VCaP (cell line): ENCODE measurements at regions not wholly inside any gene's neighbourhood (a gene's known extent, or its start where the extent isn't known, plus 50 kb on each side); places are given as distances from the start of the nearest gene placed in this dataset.

Experiments used
- H3K27ac ChIP-seq: fragments of 450-650 bp; 2 replicates; pipeline ENCODE4 v1.5.1; 2017
- TF ChIP-seq, protein P1 (sequence below): fragments of 450-650 bp; conservative IDR thresholded peaks from 2 replicates; pipeline ENCODE4 v1.5.1; 2017; ENCODE audit warnings: mild to moderate bottlenecking, moderate library complexity

DNA sequence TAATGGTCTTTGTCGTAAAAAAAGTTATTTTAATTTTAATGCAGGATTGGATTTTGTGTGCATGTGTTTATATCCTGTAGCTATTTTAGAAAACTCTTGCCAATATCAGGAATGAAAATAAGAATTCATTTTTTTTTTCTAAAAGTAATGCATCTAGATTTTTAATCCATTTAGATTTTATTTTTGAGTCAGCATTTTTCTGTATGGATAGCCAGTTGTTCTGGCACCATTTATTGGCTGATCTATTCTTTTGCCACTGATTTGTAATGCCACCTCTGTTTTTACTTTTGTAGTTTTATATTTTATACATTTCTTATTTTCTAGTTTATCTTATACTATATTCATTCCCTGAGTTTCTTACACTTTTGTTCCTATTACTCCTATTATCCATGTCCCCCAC lies 343.0 kb downstream of the FOXG1 start:
- H3K27ac ChIP-seq = no peak overlapping the region
- TF ChIP-seq, protein P1, sequence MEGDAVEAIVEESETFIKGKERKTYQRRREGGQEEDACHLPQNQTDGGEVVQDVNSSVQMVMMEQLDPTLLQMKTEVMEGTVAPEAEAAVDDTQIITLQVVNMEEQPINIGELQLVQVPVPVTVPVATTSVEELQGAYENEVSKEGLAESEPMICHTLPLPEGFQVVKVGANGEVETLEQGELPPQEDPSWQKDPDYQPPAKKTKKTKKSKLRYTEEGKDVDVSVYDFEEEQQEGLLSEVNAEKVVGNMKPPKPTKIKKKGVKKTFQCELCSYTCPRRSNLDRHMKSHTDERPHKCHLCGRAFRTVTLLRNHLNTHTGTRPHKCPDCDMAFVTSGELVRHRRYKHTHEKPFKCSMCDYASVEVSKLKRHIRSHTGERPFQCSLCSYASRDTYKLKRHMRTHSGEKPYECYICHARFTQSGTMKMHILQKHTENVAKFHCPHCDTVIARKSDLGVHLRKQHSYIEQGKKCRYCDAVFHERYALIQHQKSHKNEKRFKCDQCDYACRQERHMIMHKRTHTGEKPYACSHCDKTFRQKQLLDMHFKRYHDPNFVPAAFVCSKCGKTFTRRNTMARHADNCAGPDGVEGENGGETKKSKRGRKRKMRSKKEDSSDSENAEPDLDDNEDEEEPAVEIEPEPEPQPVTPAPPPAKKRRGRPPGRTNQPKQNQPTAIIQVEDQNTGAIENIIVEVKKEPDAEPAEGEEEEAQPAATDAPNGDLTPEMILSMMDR = no peak

DNA sequence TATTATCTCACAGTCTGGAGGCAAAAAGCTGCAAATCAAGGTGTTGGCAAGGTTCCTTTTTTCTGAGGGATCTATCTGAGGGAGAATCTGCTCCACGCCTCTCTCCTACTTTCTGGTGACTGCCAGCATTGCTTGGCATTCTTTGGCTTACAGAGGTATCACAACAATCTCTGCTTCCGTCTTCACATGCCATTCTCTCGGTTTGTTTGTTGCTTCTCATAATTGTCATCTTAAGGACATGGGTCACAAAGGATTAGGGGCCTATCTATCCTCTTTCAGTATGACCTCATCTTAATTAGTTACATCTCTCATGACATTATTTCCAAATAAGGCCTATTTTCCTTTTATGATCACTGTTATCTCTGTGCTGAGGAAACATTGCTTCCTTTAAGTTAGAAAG lies 345.0 kb downstream of the FOXG1 start:
- H3K27ac ChIP-seq = peak overlapping the region; percentile 59
- TF ChIP-seq, protein P1 = no peak

GRCh38 chr14:29123017-29123416 lies 356.4 kb downstream of the FOXG1 start:
- peak overlapping the region; percentile 31 for H3K27ac ChIP-seq
- TF ChIP-seq, protein P1 = no peak

- TF ChIP-seq, protein P1 = no peak
- H3K27ac ChIP-seq = no peak overlapping the region
These were observed 359.8 kb downstream of the FOXG1 start for GRCh38 chr14:29126361-29126760.

DNA sequence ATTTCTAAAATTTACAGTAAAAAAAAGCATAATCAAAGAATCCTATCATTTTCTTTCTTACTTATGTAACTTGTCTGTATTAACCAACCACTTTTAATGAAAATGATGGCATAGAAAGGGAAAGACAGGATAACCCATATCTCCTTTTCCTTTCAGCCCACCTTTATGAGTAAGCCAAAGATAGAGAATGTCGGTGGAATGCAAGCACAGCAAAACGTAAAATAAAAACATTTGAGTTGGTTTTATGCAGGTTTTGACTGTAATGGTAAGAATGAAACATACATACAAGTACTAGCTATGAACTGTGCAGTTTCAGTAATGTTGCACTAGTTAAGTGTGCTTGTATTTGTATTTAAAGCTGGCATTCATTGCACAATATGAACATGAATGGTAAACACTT lies 360.3 kb downstream of the FOXG1 start:
- TF ChIP-seq, protein P1 = no peak
- H3K27ac ChIP-seq = no peak overlapping the region

DNA sequence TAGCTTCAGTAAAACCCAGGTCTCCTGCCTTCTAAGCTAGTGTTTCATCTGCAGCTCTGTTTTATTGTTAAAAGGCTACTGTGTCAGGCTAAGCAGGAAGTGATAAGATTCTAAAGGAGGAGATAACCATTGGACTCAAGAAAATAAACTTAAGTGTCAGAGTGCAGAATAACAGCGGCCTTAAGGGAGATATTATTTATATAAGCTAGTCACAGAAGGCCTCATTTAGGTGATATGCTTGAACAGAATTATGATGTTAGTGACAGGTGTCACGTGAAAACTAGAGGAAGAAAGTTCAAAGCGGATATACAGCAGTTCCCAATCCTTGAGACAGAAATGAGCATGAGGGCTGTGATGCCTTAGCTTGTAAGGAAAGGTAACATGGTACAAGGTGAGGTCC lies 373.4 kb downstream of the FOXG1 start:
- TF ChIP-seq, protein P1 = no peak
- H3K27ac ChIP-seq = no peak overlapping the region

DNA sequence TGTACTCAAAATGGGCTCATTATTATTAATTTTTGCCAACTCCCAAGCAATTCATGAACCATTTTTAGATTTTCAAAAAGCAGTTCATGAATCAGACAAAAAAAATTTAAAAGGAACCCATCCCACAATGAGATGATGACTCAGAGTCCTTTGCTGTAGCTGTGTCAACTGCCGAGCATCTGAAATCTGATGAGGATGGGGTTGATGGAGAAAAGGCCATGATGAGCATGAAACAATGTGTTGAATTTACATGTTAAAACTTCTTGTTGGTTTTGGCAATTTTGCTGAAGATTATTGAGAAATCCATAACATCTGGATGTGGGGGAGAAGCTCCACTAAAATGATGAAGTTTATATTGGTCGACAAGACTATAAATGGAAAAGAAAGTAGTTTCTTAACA lies 378.0 kb downstream of the FOXG1 start:
- no peak overlapping the region for H3K27ac ChIP-seq
- TF ChIP-seq, protein P1 = no peak

DNA sequence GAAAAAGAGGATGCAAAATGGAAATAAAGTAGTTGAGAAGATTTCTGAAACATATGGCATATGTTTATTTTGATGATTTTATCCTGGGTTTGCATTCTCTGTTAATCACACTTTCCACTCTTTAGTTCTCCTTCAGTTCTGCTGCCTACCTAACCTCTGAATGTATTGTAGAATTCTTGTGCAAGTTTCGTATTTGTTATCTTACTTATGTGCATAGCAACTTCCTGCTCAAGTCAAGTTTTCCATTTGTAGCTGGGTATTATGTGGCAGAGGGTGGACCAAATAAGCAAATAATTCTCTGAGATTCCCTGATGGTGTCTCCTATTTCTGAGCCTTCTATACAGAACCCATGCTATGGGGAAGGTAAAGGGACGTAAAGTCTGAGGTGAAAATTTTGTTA lies 381.6 kb downstream of the FOXG1 start:
- TF ChIP-seq, protein P1 = no peak
- no peak overlapping the region for H3K27ac ChIP-seq
